Stimulated activated CD8-positive, alpha-beta memory T cell treated with anti-CD3 and anti-CD28 coated beads, Interleukin-12 subunit alpha, Interleukin-12 subunit beta, amount 100 ng/mL, for 24 hours (primary cell): ENCODE measurements at regions not wholly inside any gene's neighbourhood (a gene's known extent, or its start where the extent isn't known, plus 50 kb on each side); places are given as distances from the start of the nearest gene placed in this dataset.
"Not testable (repeated sequence)": the region's sequence is repeated elsewhere in the genome, so short reads cannot be mapped to it uniquely, and the experiment has no call there.

ENCODE experiments used
- DNase-seq: peaks from one replicate; pipeline ENCODE4 v3.0.0-alpha.2; 2020; ENCODE audit errors: extremely low read depth

DNA sequence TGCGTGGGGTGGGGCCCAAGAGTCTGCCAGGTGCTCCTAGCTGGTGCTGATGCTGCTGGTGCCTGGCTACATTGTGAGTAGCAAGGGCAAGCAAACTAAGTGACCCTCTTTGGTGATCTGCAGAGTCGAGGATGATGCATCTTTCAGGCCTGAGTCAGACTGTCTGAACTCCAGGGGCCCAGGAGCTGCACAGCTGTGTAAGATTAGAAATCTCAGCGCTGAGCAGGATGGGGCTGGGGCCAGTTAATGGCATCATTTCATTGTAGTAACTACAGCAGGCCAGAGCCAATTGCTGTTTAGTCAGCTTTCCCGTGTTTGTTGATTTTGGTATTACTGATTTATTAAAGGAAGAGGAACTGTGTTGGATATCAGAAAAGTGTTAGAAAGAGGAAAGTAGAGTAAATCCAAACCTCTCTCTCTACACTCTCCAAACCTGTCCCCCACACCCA, 365.2 kb downstream of the PAX1 start:
- DNase-seq = no peak

DNA sequence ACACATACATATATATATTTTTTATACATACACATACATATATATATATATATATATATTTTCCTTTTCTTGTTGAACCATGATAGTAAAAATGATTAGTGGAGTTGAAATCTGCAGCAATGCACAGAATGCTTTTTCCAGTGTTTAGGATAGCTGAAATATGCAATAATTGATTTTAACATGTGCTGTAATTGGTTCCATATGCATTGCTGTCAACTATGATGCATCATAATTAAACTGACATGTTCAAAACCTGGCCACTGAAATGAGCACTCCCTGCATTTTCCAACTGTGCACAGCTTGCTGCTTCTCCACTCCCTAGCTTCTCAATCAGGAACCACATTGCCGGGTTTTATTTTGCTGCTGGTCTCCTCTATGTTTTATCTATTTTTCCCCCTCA, 358.3 kb downstream of the PAX1 start:
- DNase-seq = no peak

DNA sequence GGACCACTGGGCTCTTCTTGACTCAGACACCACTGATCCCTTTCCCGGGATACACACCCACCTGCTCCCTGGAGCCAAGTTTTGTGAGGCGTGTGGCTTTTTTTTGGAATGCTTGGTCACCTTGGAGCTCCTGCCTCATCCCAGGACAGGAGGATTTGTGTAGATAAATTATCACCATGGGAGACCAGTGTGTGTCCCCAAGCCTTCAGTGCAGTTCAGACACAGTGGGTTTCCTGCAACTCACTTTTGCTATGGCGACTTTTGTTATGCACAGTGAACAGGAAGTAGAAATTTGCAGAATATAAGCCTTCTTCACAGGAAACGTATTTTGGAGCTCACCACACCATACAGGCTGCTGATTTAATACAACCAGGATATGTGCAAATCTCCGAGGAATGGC, 357.4 kb downstream of the PAX1 start:
- DNase-seq = no peak

DNA sequence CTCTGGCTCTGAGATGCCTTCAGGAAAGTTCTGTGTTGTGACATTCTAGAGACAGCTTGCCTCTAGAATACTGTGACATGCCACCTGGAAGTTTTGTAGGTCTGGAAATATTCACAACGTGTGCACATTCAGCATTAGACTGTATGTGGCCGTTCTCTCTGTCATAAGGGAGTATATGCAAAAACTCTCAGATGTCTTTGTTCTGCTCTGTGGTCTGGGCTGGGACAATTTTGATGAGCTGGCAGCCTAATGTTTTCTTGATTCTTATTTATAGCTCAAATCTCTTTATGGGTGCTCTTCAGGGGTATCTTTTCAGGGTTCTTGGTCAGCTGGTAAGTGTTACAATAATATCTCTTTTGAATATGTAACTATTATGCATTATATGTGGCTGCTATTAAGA, 355.1 kb downstream of the PAX1 start:
- DNase-seq = no peak

DNA sequence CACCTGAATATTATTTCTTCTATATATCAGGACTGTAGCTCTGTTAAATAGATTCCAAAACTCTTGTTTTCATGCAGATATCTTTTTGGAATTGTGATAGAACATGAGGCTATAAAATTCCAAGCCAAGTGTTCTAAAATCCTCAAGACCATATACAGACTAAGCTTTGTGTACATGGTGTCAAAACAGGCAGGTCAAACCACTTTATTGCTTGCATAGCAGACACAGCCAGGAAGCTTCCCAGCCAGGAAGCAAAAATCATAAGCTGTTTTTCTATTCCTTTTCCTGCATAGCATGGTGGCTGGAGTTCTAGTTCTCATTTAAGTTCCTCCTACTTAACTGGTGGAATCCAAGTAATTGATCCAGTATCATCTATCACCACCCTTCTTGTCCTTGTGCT, 353.3 kb downstream of the PAX1 start:
- no peak for DNase-seq

DNA sequence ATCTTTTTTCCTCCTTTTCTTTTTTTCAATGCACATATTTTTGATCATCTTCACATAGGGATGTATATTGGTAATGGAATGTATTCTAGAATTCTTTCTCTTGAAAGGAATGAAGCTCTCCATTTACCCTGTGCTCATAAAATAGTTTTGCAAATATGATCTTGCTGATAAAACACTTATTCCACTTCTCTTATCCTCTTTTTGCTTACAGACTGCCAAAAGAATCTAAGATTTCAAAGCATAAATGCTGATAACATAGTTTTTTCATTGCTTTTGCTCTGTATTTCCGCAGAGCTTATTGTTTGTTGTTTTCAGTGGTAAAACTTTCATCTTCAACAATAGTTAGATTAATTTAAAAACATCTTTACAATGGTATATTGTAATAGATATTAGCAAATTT, 350.5 kb downstream of the PAX1 start:
- DNase-seq = no peak

DNA sequence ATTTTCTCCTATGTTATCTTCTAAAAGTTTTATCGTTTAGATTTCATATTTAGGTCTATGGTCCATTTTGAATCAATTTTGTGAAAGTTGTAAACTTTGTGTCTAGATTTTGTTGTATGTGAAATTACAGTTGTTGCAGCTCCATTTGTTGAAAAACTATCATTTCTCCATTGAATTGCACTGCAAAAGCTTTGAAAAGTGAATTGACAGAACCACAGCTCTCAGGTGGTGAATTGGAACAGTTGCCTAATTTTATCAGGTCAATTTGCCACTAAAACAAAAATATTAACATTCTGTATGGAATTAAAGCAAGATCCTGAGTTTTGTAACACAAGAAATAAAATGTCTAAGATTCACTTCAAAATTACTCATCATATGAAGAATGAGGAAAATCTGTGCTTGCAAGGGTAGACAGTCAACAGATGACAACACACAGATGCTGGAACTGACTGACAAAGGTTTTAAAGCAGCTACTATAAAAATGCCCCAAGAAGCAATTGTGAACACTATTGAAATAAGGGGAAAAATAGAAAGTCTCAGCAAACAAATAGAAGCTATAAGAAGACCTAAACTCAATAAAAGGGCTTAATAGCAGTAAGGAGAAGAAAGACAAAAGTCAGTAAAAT, 346.7 kb downstream of the PAX1 start:
- DNase-seq = no peak

DNA sequence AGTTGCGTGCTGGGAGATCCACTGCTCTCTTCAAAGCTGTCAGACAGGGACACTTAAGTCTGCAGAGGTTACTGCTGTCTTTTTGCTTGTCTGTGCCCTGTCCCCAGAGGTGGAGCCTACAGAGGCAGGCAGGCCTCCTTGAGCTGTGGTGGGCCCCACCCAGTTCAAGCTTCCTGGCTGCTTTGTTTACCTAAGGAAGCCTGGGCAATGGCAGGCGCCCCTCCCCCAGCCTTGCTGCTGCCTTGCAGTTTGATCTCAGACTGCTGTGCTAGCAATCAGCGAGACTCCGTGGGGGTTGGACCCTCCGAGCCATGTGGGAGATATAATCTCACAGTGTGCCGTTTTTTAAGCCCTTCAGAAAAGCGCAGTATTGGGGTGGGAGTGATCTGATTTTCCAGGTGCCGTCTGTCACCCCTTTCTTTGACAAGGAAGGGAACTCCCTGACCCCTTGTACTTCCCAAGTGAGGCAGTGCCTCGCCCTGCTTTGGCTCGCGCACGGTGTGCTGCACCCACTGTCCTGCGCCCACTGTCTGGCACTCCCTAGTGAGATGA, 340.6 kb downstream of the PAX1 start:
- DNase-seq = not testable (repeated sequence)

DNA sequence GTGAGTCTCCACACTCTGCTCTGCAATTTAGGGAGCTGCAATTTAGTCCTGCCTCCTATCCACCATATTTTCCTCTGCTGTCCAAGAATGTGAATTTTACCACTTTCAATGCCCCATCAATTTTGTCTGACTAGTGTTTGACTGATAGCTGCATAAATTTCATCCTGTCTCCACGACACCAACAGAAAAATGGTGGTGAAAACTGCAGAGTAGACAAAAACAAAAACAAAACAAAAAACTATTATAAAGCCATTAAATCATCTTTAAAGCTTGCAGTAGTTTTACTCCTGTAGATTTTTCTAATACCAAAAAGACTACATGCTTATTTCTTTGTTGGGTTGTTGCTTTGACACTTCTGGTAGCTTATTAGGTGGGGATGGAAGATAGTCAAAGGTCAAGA, 322.0 kb downstream of the PAX1 start:
- no peak for DNase-seq

DNA sequence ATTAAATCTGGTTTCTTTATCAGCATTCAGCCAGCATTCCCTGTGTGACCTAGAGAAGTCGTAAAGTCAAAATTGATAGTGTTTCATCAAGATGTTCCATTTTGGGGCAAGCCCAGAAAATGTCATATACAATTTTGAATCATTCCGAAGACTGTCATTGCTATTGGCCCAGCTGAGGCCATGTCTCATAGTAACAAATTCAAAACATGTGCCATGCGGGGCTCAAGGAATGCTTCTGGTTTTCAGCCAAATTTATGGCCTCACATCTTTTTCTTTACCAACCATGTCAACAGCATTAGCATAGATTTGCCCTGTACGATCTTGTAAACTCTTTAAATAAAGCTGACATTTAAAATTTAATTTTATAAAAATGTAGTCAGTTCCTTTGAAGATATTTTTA, 314.7 kb downstream of the PAX1 start:
- no peak for DNase-seq

DNA sequence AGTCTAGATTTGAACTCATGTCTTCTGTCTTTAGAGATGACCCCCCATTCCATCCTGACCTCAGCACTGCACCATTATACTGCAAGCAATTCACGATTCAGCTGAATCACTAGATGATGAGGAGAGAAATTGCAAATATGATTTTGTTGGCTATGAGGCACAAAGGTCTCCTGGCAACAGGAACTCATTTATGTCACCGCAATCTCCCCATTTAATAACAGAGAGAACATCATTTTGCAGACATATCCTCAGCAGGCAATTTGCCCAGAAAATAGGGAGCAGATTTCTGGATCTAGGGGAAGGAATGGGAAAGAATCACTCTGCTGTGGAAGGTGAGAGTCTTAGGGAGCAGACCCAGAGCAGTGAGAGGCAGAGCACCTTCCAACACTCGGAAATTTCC, 303.0 kb downstream of the PAX1 start:
- no peak for DNase-seq

DNA sequence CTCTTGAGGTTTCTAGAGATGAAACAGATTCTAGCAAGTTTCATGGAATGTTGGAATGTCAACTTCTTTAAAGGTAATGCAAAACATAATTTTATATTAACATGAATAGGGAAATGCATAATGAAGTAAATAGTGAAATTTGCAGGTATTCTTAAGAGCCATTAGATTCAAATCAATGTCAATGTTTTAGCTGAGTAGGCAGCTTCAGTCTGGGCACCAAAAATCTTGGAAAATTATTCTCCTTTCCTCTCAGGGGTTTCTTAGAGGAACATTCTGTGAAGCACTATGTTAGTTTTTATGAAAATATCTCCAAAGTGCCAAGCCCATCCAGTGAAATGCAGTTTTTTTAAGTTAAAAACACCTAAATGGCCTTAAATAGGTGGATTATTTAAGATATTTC, 300.8 kb downstream of the PAX1 start:
- no peak for DNase-seq

DNA sequence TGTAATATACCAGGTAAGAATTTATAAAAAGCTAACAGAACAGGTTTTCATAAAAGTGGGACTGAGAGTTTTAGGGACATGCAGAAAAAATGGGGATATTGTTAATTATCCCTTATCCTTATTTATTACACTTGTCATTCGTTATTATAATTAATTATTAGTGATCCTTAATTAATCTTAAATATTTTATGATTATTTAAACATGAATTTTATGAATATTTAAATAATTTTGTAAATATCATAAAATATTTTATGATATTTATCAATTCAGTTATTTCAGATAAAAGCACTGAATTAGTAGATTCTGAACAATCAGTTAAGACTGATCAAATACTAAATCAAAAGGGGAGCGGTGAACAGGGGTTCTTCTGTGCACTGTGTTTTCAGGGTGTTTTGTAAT, 300.1 kb downstream of the PAX1 start:
- no peak for DNase-seq

DNA sequence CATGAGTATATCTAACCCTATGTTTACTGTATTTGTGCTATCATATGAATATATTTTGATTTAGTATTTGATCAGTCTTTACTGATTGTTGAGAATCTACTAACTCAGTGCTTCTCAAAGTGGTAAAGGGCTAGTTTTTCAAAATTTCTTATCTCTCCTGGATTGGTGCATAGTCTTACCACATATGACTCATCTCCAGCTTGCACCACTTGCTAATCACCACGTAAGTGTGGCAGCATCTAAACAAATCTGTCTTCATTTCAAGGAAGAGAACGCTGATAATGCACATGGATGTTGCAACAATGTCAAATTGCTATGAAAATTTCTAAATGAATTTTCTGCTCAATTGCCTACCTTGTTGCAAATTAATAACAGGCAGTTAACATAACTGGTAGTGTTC, 299.5 kb downstream of the PAX1 start:
- no peak for DNase-seq

DNA sequence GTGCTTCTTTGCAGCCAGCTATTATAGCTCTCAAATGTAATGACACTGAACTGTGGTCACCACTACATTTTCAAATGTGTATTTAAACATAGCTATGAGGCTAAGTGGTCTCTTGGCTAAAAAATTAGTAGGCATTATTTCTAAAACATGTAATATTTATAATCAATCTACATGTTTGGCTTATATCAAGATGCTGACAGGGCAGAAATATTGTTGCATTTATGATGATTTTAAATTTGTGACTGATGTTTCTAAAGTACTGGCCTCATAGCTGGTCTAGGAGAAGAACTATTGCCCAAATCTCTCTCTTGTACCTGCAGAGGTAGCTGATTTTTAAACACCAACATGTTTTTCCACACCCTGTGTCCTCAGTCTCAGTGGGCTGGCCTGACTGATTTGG, 298.2 kb downstream of the PAX1 start:
- no peak for DNase-seq

DNA sequence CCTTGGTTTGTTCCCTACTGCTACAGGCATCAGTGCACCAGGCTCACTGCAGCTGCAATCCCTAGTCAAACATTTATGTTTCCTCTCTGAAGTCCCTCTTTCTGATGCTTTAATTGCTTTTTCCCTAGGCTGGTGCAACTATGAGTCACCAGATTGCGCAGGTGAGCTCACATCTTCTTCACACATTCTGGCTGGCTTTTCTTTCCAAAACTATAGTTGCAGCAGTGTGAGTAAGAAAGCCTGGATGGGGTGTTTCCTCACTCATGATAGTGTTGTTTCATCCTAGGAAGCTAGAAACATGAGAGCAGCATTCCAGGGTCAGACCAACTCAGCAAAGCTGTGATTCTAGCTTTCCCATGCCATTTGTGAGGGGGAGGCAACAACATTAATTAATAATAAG, 296.4 kb downstream of the PAX1 start:
- no peak for DNase-seq

DNA sequence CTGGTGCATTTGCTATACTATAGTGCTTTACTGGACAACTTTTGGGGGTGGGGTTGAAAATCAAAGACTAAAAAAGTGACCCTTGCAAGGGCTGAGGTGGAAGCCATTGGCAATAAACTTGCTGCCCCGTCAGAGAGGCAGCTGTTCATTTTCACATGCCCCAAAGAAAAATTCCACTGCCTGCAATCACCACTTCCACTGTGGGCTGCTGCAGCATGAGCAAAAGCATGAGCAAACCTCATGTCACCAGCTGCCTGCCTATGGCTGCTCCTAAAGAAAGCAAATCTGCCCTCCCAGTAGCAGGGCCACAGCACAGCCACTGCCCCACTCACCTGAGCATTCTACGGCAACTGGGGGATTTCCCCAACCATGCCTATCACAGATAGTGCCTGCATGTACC, 290.0 kb downstream of the PAX1 start:
- DNase-seq = no peak

DNA sequence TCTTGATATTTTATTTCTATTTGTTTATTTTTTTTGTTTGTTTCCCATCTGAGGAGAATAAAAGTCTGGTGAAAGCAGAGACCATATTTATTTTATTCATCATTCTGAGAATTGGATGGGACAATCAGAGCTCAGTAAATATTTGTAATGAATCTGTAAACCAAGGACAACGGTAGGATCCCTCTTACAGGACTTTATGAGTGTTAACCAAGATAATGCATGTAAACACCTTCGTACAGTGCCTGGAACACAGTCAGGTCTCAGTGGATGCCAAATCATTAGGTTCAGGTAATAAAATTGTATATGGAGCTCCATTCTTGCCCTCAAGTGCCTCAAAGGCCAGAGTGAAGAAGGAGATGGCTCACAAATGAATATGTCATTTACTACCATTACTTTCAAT, 288.7 kb downstream of the PAX1 start:
- DNase-seq = no peak

DNA sequence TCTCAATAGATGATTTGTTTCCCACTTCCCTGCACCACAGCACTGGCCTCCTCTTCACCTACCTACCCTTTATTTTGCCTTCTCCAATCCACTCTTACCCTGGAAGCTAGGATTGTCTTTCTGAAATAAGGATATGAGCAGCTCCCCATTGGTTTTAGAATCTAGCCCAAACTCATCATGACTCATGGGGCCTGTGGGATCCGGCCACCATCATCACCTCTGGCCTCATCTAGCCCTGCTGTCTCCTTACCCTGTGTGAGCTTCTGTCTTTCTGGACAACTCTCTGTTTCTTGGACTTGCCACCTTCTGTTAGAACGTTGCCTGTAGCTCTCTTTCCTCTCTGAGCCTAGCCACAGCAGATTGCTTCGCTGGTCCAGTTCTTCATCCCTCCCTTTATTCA, 277.1 kb downstream of the PAX1 start:
- DNase-seq = no peak

DNA sequence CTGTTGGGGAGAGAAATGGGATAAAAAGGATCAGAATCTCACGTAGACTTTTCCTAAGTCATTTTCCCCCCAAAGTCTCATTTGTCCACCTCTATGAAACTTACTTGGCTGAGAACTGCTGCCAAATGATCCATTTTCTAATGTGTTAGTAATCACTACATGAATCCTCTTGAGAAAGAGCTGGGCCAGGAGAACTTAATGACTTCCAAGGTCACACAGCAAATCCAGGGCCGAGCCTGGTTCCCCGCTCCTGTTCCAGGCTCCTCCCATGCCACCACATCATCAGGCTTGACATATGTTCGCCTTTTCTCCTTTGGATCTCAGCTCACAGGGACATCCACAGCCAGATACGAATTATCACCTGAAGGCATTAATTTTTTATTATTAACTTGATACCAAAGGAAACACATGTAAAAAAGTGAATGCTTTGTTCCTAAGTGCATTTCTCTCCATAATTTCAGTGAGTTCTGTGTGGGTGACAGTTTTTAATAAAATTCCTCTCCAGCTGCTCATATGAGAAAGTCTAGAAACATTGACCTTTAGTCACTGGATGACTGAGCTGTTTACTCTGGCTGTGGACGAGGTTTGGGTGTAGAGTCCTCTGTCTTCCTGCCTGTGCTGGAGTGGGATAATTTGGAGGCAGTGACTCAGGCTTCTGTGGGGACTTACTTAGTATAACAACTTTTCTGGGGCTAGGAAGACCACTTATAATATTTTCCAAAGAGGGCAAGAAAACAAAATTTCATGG, 276.3 kb downstream of the PAX1 start:
- DNase-seq = no peak

DNA sequence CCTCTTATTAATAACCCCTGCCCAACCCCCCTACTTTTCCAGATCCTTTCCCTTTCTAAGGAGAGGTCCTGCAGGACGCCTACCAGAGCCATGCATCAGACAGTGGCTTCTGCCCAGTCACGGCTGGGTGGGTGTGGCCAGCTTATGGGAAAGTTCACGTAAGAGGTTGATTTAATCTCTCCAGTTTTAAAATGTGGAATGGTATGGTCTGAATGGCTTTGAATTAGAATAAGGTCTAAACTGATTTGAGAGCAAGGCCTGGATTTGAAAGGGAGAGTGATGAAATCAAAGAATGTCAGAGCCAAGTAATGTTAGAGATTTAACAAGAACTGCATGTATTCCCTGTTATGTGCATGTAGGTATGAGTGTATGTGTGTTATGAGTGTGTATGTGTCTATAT, 275.7 kb downstream of the PAX1 start:
- DNase-seq = no peak

DNA sequence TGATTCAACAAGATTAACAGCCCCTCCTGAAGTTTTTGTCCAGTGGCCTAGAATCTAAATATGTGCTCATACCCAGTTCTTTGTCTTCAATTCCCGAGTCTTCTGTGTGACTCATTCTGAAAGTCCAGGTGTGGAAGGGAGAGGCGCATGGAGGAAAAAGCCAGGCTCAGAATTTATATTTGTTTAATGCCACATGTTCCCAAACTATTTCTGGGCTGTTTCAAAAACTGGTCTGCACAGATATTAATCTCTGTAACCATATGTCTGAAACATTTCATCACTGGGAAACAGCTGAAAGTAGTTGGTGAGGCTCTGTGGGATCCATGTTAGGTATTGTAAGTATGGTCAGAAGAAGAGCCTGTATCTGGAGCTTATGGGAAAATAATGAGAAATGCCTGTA, 266.0 kb downstream of the PAX1 start:
- DNase-seq = no peak

DNA sequence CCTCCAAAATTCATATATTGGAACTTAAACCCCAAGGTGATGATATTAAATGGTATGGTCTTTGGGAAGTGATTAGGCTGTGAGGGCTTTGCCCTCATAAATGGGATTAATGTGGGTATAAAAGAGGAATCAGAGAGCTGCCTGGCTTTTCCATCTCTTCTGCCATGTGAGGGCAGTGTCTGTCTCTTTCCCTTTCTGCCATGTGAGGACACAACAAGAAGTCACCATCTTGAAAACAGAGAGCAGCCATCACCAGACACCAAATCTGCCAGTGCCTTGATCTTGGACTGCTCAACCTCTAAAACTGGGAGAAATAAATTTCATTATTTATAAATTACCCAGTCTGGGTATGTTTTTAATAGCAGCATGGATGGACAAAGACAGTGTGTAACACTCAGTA, 263.0 kb downstream of the PAX1 start:
- no peak for DNase-seq

DNA sequence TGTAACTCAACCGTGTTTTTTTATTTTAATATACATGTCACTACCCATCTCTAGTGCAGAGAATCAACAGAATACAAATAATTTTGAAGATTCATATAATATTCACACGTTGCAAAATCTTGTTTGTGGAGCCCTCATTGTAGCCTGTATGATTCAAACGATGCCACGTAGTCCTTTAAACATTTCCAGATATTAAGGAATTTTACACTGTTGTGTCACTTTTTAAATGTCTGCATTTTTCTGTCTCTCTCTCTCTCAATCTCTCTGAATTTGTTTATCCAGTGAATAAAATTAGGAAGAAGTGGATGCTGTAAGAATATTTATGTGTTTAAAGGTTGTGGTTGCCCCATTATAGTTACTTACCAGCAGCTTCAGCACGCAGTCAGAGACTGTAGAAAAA, 262.0 kb downstream of the PAX1 start:
- DNase-seq = no peak
